ENCODE measurements at regions not wholly inside any gene's neighbourhood (a gene's known extent, or its start where the extent isn't known, plus 50 kb on each side); places are given as distances from the start of the nearest gene placed in this dataset.
"Not testable (repeated sequence)": the region's sequence is repeated elsewhere in the genome, so short reads cannot be mapped to it uniquely, and the experiment has no call there.

DNA sequence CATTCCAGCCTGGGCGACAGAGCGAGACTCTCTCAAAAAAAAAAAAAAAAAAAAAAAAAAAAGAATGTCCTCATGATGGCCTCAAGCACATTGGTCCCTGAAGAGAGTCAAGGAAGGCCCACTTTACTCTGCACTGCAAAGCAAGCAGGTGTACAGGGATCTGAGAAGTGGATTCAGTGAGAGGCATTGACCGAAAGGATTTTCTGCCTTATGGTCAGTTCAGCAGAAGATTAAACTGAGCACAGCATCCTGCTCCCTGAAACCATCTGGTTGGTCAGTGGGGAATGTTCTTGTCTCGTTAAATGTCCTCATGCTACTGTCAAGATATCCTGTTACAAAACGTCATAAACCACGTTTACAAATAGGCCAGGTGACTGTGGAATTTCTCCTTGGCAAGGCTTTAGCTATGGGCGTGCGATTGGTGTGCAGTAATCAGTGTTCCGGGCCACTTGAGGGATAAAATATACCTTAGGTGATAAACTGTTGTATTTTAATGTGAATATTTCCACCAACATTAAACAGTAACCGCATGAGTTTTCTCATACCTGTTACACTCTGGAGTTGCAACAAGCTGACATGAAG is 195.0 kb downstream of the ADRA2C start:
- not testable (repeated sequence) for H3K4me3 ChIP-seq (replicated peaks; ENCODE audit: low read depth, low read length); DNase-seq (ENCODE audit: low read depth)

- DNase-seq (ENCODE audit: low read depth); H3K4me3 ChIP-seq (replicated peaks; ENCODE audit: low read depth, low read length): not testable (repeated sequence)
Observed at GRCh38 chr4:3964572-3965278, 198.5 kb downstream of the ADRA2C start.

GRCh38 chr4:3967204-3967603 is 201.0 kb downstream of the ADRA2C start:
- not testable (repeated sequence) for DNase-seq (ENCODE audit: low read depth); H3K4me3 ChIP-seq (replicated peaks; ENCODE audit: low read depth, low read length)

GRCh38 chr4:3972626-3973025 is 206.4 kb downstream of the ADRA2C start:
- H3K4me3 ChIP-seq (replicated peaks; ENCODE audit: low read depth, low read length); DNase-seq (ENCODE audit: low read depth): not testable (repeated sequence)

DNA sequence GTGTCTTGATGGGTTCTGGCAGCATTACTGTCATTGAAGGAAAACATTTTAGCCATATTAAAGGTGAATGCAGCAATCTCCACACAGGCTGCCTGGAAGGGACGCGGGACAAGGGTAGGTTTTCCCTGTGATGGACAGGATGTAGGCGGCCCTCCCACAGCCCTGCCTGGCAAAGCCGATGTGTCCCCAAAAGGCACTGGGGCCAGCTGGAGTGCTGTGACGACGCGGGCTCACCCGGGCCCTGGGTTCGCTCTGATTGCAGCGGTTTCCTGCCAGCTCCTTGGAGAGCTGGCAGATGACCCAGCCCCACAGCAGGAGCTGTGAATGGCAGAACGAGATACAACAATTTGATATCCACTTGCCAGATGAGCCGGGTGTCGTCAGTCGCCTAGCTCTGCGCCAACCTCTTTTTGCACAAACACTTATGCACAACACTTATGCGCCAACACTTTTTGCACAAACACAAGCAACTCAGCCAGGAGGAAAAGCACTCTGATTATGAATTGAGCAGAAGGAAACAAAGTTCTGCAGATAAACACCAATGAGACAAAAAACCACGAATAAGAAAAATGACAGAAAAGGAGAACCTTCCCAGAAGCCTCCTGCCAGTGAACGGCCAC is 207.5 kb downstream of the ADRA2C start:
- not testable (repeated sequence) for DNase-seq (ENCODE audit: low read depth)

GRCh38 chr4:3983518-3984125 is 217.4 kb downstream of the ADRA2C start:
- DNase-seq (ENCODE audit: low read depth); H3K4me3 ChIP-seq (replicated peaks; ENCODE audit: low read depth, low read length): not testable (repeated sequence)

More for the DNA sequence above, 207.5 kb downstream of the ADRA2C start:
- not testable (repeated sequence) for H3K4me3 ChIP-seq (replicated peaks; ENCODE audit: low read depth, low read length)

GRCh38 chr4:3984796-3985195 is 218.6 kb downstream of the ADRA2C start:
- not testable (repeated sequence) for H3K4me3 ChIP-seq (replicated peaks; ENCODE audit: low read depth, low read length); DNase-seq (ENCODE audit: low read depth)

DNA sequence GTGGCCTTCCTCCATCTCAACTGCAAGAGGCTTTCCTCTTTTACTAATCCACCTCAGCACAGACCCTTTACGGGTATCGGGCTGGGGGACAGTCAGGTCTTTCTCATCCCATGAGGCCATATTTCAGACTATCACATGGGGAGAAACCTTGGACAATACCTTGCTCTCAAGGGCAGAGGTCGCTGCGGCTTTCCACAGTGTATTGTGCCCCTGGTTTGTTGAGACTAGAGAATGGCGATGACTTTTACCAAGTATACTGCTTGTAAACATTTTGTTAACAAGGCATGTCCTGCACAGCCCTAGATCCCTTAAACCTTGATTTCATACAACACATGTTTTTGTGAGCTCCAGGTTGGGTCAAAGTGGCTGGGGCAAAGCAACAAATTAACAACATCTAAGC is 220.2 kb downstream of the ADRA2C start:
- not testable (repeated sequence) for H3K4me3 ChIP-seq (replicated peaks; ENCODE audit: low read depth, low read length)

DNA sequence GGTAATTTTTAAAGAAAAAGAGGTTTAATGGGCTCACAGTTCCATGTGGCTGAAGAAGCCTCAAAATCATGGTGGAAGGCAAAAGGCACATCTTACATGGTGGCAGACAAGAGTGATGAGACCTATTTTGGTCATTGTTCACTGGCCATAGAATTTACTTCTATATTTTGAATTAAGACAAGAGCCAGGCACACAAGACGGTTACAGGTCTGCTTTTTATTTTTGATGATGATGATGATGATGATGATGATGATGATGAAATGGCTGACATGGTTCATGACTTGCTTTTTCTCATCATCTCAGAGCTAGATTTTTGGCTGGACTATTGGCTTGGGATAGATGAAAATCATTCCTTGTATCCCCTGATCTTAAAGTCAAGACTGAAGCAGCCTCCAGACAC is 229.3 kb downstream of the OTOP1 start:
- not testable (repeated sequence) for DNase-seq (ENCODE audit: low read depth); H3K4me3 ChIP-seq (replicated peaks; ENCODE audit: low read depth, low read length)

More for the DNA sequence above, 220.2 kb downstream of the ADRA2C start:
- not testable (repeated sequence) for DNase-seq (ENCODE audit: low read depth)

DNA sequence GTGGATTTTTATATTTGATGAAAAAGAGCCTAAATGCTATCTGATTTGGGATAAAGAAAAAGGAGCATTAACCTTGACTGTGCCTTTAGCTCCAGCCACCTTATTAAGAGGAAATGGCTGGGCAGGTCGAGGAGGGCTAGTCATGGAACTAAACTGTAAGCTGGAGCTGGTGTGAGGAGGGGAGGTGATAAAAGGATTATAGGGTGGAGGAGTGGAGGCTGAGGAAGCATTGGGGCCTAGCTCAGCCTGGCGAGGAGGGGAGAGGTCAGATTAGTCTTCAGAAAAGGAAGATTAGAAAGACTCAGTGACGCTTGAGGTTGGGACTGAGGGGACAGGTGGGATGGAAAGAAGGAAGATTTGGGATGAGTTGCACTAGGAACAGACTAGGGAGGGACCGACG is 222.7 kb downstream of the OTOP1 start:
- H3K4me3 ChIP-seq (replicated peaks; ENCODE audit: low read depth, low read length); DNase-seq (ENCODE audit: low read depth): not testable (repeated sequence)

- not testable (repeated sequence) for DNase-seq (ENCODE audit: low read depth); H3K4me3 ChIP-seq (replicated peaks; ENCODE audit: low read depth, low read length)
Observed at GRCh38 chr4:4004702-4005101, 222.0 kb downstream of the OTOP1 start.

GRCh38 chr4:4006356-4006755 is 220.4 kb downstream of the OTOP1 start:
- DNase-seq (ENCODE audit: low read depth); H3K4me3 ChIP-seq (replicated peaks; ENCODE audit: low read depth, low read length): not testable (repeated sequence)

DNA sequence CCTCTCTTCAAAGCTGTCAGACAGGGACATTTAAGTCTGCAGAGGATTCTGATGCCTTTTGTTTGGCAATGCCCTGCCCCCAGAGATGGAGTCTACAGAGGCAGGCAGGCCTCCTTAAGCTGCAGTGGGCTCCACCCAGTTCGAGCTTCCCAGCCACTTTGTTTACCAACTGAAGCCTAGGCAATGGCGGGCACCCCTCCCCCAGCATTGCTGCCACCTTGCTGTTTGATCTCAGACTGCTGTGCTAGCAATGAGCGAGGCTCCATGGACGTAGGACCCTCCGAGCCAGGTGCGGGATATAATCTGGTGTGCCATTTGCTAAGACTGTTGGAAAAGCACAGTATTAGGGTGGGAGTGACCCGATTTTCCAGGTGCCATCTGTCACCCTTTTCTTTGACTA is 207.7 kb downstream of the OTOP1 start:
- not testable (repeated sequence) for H3K4me3 ChIP-seq (replicated peaks; ENCODE audit: low read depth, low read length); DNase-seq (ENCODE audit: low read depth)

DNA sequence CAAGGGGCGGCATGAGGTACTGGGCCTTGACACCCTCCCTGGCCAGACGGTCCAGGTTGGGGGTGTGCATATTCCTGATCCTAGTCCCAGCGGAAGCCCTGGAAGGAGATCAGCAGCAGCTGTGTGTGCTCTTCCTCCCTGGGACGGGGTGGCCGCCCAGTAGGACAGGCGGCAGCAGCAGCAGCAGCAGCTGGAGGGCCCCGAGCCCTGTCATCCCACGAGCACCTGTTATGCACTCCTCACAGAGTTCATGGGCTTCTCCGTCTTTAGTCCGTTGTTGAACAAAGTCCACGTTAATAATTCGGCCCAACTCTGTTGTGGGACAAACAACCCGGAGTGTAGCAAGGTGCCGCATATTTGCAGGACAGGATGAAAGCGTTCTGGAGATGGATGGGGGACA is 205.6 kb downstream of the OTOP1 start:
- not testable (repeated sequence) for H3K4me3 ChIP-seq (replicated peaks; ENCODE audit: low read depth, low read length); DNase-seq (ENCODE audit: low read depth)

DNA sequence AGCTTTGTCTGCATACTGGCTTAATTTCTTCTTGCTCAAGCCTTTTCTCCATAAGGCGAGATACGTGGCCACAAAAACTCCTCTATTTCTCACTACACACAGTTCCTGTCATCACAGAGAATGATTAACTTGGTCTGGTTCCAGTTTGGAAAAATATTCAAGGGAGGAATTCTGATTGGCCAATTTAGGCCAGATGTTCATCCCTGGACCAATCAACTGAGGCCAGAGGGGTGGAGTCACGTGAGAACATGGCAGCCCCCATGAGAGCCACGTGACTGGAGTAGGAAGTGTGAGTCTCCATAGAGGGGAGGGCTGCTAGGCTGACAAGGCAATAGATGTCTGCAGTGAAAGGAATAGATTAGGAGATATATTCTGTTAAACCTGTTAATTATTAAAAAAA is 200.0 kb downstream of the OTOP1 start:
- H3K4me3 ChIP-seq (replicated peaks; ENCODE audit: low read depth, low read length); DNase-seq (ENCODE audit: low read depth): not testable (repeated sequence)

- DNase-seq (ENCODE audit: low read depth); H3K4me3 ChIP-seq (replicated peaks; ENCODE audit: low read depth, low read length): not testable (repeated sequence)
Observed at GRCh38 chr4:4028752-4029151, 198.0 kb downstream of the OTOP1 start.

DNA sequence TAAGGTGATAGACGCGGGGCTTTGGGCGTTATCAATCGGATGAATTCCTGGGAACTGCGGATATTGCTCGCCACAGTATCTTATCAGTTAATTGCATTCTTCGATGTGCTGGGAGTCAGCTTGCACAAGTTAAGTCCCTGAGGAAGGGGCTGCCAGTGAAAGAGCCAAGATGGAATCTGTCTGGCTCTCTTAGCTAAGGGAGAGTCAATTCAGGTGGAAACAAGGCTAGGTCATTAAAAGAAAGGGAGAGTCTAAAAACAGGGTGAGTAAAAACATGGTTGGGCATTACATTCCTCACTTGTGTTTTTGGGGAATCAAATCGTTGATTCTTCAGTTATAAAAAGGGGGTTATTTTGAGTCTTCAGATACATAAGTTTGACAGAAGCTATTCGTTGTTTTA is 196.2 kb downstream of the OTOP1 start:
- DNase-seq (ENCODE audit: low read depth); H3K4me3 ChIP-seq (replicated peaks; ENCODE audit: low read depth, low read length): not testable (repeated sequence)

GRCh38 chr4:4031446-4032135 is 195.1 kb downstream of the OTOP1 start:
- H3K4me3 ChIP-seq (replicated peaks; ENCODE audit: low read depth, low read length): not testable (repeated sequence)

GRCh38 chr4:4032364-4032763 is 194.4 kb downstream of the OTOP1 start:
- DNase-seq (ENCODE audit: low read depth): not testable (repeated sequence)

More at GRCh38 chr4:4031446-4032135, 195.1 kb downstream of the OTOP1 start:
- not testable (repeated sequence) for DNase-seq (ENCODE audit: low read depth)

More at GRCh38 chr4:4032364-4032763, 194.4 kb downstream of the OTOP1 start:
- not testable (repeated sequence) for H3K4me3 ChIP-seq (replicated peaks; ENCODE audit: low read depth, low read length)
